OCI-LY3 (cell line): ENCODE measurements at regions not wholly inside any gene's neighbourhood (a gene's known extent, or its start where the extent isn't known, plus 50 kb on each side); places are given as distances from the start of the nearest gene placed in this dataset.
A peak's percentile ranks its signal among the peaks of the same experiment; 100 is the strongest.

Source experiments
- CTCF ChIP-seq: fragments of 200-600, 300-600 bp; sonication (generic); IDR thresholded peaks from 2 replicates; pipeline ENCODE4 v1.5.1; 2014; ENCODE audit warnings: antibody characterized with exemption, low read length, low read depth
- EZH2phosphoT487 ChIP-seq: fragments of 200-600 bp; shearing (Covaris generic); IDR thresholded peaks from 2 replicates; pipeline ENCODE4 v1.6.1; 2018; ENCODE audit warnings: antibody characterized with exemption, mixed run types, low read depth

GRCh38 chr7:17166824-17167379 is 131.6 kb upstream of the AHR start:
- peak; percentile 23; the same call in 1 of the 2 replicates for TF ChIP-seq CTCF
- TF ChIP-seq EZH2phosphoT487, result no peak
